Activated naive CD4-positive, alpha-beta T cell treated with anti-CD3 and anti-CD28 coated beads for 36 hours (primary cell): ENCODE measurements at regions not wholly inside any gene's neighbourhood (a gene's known extent, or its start where the extent isn't known, plus 50 kb on each side); places are given as distances from the start of the nearest gene placed in this dataset.
"Not testable (repeated sequence)": the region's sequence is repeated elsewhere in the genome, so short reads cannot be mapped to it uniquely, and the experiment has no call there.

ENCODE experiments used
- CTCF ChIA-PET: fragments of 350-600 bp; sonication (Branson Sonifier 250); formaldehyde crosslinking; loops from one replicate; lab custom pipeline; 2021; ENCODE audit warnings: antibody characterized with exemption; lab: Charles Lee
- DNase-seq: peaks from one replicate; pipeline ENCODE4 v3.0.0-alpha.2; 2020
- H3K27ac Mint-ChIP-seq: one replicate; pipeline ENCODE4 v1.8.0; 2021; ENCODE audit warnings: mild to moderate bottlenecking, mixed read lengths
- H3K27me3 Mint-ChIP-seq: one replicate; pipeline ENCODE4 v1.8.0; 2021; ENCODE audit warnings: low read depth, mixed read lengths
- H3K36me3 Mint-ChIP-seq: one replicate; pipeline ENCODE4 v1.8.0; 2021; ENCODE audit warnings: low read depth, mixed read lengths
- H3K4me1 Mint-ChIP-seq: one replicate; pipeline ENCODE4 v1.8.0; 2021; ENCODE audit warnings: low read depth, mixed read lengths
- H3K4me3 Mint-ChIP-seq: one replicate; pipeline ENCODE4 v1.8.0; 2021; ENCODE audit warnings: mild to moderate bottlenecking, moderate library complexity, mixed read lengths
- H3K9me3 Mint-ChIP-seq: one replicate; pipeline ENCODE4 v1.8.0; 2021; ENCODE audit warnings: mixed read lengths
- intact Hi-C: fragments of 100-400 bp; cut with micrococcal nuclease; formaldehyde crosslinking; loops from one replicate; pipeline ENCODE4 v1.15.1; 2023

- Mint-ChIP-seq H3K27ac (no peak overlapping the region), H3K4me1 (no peaks in the 10 kb centered on the region), H3K9me3 (peaks cover 4% of the 10 kb centered on the region), H3K36me3 (no peaks in the 10 kb centered on the region), H3K4me3 (no peak overlapping the region), H3K27me3 (no peaks in the 10 kb centered on the region)
- no peak for DNase-seq
- intact Hi-C loops: no loop called here
- CTCF ChIA-PET: no interaction called here
Measured at GRCh38 chr3:103862415-103862814, 1427.6 kb downstream of the ZPLD1 start.

GRCh38 chr3:103863381-103863780, 1428.6 kb downstream of the ZPLD1 start:
- Mint-ChIP-seq H3K36me3 (no peaks in the 10 kb centered on the region), H3K9me3 (peaks cover 4% of the 10 kb centered on the region), H3K4me3 (no peak overlapping the region), H3K27ac (no peak overlapping the region), H3K4me1 (no peaks in the 10 kb centered on the region), H3K27me3 (no peaks in the 10 kb centered on the region)
- DNase-seq: no peak
- intact Hi-C loops: no loop called here
- CTCF ChIA-PET: no interaction called here

- Mint-ChIP-seq H3K36me3 (no peaks in the 10 kb centered on the region), H3K4me3 (no peak overlapping the region), H3K27ac (no peak overlapping the region), H3K4me1 (no peaks in the 10 kb centered on the region), H3K27me3 (no peaks in the 10 kb centered on the region), H3K9me3 (peaks cover 4% of the 10 kb centered on the region)
- intact Hi-C loops: no loop called here
- CTCF ChIA-PET: no interaction called here
- no peak for DNase-seq
Measured at GRCh38 chr3:103866113-103866512, 1431.3 kb downstream of the ZPLD1 start.

DNA sequence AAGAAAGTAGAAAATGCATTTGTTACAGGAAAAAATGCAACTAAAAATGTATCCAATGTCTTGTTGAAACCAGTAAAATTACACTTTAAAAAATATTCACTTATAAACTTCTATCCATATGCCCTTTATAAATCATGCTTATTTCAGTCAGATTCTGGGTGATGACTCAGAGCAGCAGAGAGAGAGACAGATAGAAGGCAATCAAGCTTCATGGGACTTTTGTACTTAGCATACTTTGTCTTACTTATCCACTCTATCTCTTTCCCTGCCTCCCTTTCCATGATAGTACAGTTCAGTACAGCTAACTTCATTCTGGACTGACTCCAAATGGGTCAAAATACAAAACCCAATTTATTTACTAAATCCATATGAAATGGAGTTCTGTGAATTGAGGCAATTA, 1438.2 kb downstream of the ZPLD1 start:
- H3K9me3 Mint-ChIP-seq: no peaks in the 10 kb centered on the region
- DNase-seq: no peak
- no peaks in the 10 kb centered on the region for H3K36me3 Mint-ChIP-seq
- H3K27me3 Mint-ChIP-seq: no peaks in the 10 kb centered on the region
- intact Hi-C loops: no loop called here
- H3K27ac Mint-ChIP-seq: no peak overlapping the region
- H3K4me3 Mint-ChIP-seq: no peak overlapping the region
- CTCF ChIA-PET: no interaction called here
- H3K4me1 Mint-ChIP-seq: no peaks in the 10 kb centered on the region

GRCh38 chr3:103873897-103874545, 1439.2 kb downstream of the ZPLD1 start:
- no peak for DNase-seq
- CTCF ChIA-PET: no interaction called here
- Mint-ChIP-seq H3K4me3 (no peak overlapping the region), H3K36me3 (no peaks in the 10 kb centered on the region), H3K27me3 (no peaks in the 10 kb centered on the region), H3K27ac (no peak overlapping the region), H3K9me3 (peaks cover 4% of the 10 kb centered on the region), H3K4me1 (no peaks in the 10 kb centered on the region)
- intact Hi-C loops: no loop called here

DNA sequence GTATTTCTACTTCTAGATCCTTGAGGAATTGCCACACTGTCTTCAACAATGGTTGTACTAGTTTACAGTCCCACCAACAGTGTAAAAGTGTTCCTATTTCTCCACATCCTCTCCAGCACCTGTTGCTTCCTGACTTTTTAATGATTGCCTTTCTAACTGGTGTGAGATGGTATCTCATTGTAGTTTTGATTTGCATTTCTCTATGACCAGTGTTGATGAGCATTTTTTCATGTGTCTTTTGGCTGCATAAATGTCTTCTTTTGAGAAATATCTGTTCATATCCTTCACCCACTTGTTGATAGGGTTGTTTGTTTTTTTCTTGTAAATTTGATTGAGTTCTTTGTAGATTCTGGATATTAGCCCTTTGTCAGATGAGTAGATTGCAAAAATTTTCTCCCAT, 1447.0 kb downstream of the ZPLD1 start:
- CTCF ChIA-PET, H3K4me1 Mint-ChIP-seq, intact Hi-C loops, H3K36me3 Mint-ChIP-seq, H3K27me3 Mint-ChIP-seq, DNase-seq, H3K9me3 Mint-ChIP-seq, H3K27ac Mint-ChIP-seq, H3K4me3 Mint-ChIP-seq: not testable (repeated sequence)

DNA sequence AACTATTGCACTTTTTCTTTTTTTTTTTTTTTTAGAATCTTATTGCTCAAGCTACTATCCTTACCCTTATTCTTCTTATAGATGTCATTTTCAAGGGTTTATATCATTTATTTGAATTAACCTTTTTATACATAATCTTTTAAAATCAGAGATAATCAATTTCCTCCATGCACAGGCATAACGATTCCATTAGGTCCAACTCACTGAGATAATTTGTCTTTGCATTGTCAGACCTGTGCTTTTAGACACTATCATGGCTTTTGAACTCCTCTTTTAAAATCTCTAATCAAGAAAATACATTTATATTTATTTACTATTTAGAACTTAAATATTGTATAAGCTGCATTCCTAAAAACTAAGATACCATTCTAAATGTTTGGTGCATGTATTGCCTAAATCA, 1454.9 kb downstream of the ZPLD1 start:
- DNase-seq: no peak
- Mint-ChIP-seq H3K27me3 (no peaks in the 10 kb centered on the region), H3K9me3 (no peaks in the 10 kb centered on the region), H3K4me1 (no peaks in the 10 kb centered on the region), H3K4me3 (no peak overlapping the region), H3K27ac (no peak overlapping the region), H3K36me3 (no peaks in the 10 kb centered on the region)
- CTCF ChIA-PET: no interaction called here
- intact Hi-C loops: no loop called here

DNA sequence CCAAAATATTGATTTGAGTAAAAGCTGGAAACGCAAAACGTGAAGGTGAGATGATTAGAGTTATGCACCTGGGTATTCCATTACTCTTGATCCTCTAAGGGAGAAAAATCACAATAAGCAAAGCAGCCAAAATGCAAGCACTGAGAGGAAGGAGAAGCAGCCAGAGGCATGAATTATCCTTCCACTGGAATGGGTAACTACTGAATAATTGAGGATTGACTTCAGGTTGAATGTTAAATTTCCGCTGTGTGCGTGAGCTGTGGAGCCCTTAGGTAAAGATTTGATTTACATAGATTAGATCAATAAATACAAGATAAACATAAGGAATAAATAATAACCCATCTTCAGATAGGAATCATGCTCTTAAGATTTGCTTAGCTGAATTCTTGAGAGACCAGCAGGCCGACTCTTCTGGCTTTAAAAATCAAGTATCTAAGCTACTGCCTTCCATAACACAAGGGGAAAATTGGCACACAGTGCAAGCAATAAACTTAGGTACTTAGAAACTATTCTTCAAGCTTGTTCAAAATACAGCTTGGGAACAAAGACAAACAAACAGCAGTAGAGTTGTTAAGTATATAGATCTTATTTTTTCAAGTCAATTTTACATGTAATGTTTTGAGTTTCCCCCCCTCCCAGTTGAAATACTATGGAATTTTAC, 1459.5 kb downstream of the ZPLD1 start:
- DNase-seq: no peak
- CTCF ChIA-PET: no interaction called here
- Mint-ChIP-seq H3K27ac (no peak overlapping the region), H3K4me3 (no peak overlapping the region), H3K36me3 (no peaks in the 10 kb centered on the region), H3K27me3 (no peaks in the 10 kb centered on the region), H3K4me1 (no peaks in the 10 kb centered on the region), H3K9me3 (no peaks in the 10 kb centered on the region)
- intact Hi-C loops: no loop called here

- Mint-ChIP-seq H3K27ac (no peak overlapping the region), H3K36me3 (no peaks in the 10 kb centered on the region), H3K4me1 (no peaks in the 10 kb centered on the region), H3K27me3 (no peaks in the 10 kb centered on the region), H3K4me3 (no peak overlapping the region), H3K9me3 (no peaks in the 10 kb centered on the region)
- CTCF ChIA-PET: no interaction called here
- no peak for DNase-seq
- intact Hi-C loops: no loop called here
Measured at GRCh38 chr3:103899328-103899727, 1464.5 kb downstream of the ZPLD1 start.

GRCh38 chr3:103904991-103905390, 1461.7 kb upstream of the ALCAM start:
- H3K4me1 Mint-ChIP-seq: no peaks in the 10 kb centered on the region
- H3K4me3 Mint-ChIP-seq: no peak overlapping the region
- CTCF ChIA-PET: no interaction called here
- H3K36me3 Mint-ChIP-seq: no peaks in the 10 kb centered on the region
- intact Hi-C loops: no loop called here
- H3K27ac Mint-ChIP-seq: no peak overlapping the region
- H3K27me3 Mint-ChIP-seq: no peaks in the 10 kb centered on the region
- DNase-seq: no peak
- no peaks in the 10 kb centered on the region for H3K9me3 Mint-ChIP-seq

- Mint-ChIP-seq H3K4me1 (no peaks in the 10 kb centered on the region), H3K4me3 (no peak overlapping the region), H3K27me3 (no peaks in the 10 kb centered on the region), H3K9me3 (no peaks in the 10 kb centered on the region), H3K36me3 (no peaks in the 10 kb centered on the region), H3K27ac (no peak overlapping the region)
- intact Hi-C loops: no loop called here
- DNase-seq: no peak
- CTCF ChIA-PET: no interaction called here
Measured at GRCh38 chr3:103906304-103906703, 1460.4 kb upstream of the ALCAM start.

DNA sequence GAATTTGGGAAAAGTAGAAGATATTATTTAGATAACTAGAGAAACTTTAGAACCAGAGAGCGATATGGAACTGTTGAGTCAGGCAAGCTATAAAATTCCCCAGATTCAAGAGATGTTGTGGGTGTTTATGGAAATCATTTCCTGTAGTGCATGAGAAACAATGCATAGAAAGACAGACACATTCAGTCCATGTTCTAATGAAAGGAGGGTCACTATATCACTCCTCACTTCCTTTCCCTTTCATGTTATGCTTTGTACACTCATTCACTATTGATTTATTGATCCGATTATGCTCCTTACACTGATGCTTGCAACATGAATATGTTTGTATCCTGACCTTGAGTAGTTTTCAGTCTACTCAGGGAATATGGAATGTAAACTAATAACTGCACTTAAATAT, 1459.9 kb upstream of the ALCAM start:
- no peaks in the 10 kb centered on the region for H3K27me3 Mint-ChIP-seq
- H3K9me3 Mint-ChIP-seq: no peaks in the 10 kb centered on the region
- H3K36me3 Mint-ChIP-seq: no peaks in the 10 kb centered on the region
- no peak overlapping the region for H3K27ac Mint-ChIP-seq
- H3K4me3 Mint-ChIP-seq: no peak overlapping the region
- H3K4me1 Mint-ChIP-seq: no peaks in the 10 kb centered on the region
- CTCF ChIA-PET: no interaction called here
- no peak for DNase-seq
- intact Hi-C loops: no loop called here

GRCh38 chr3:103907567-103907966, 1459.1 kb upstream of the ALCAM start:
- H3K36me3 Mint-ChIP-seq: no peaks in the 10 kb centered on the region
- H3K27me3 Mint-ChIP-seq: no peaks in the 10 kb centered on the region
- CTCF ChIA-PET: no interaction called here
- intact Hi-C loops: no loop called here
- peaks cover 1% of the 10 kb centered on the region for H3K9me3 Mint-ChIP-seq
- no peak for DNase-seq
- H3K27ac Mint-ChIP-seq: no peak overlapping the region
- no peaks in the 10 kb centered on the region for H3K4me1 Mint-ChIP-seq
- no peak overlapping the region for H3K4me3 Mint-ChIP-seq
